Activated CD4-positive, alpha-beta T cell treated with anti-CD3 and anti-CD28 coated beads, Interleukin-2, amount 10 ng/mL, durations not matched to agents 7 days and 5 days (primary cell): ENCODE measurements at regions not wholly inside any gene's neighbourhood (a gene's known extent, or its start where the extent isn't known, plus 50 kb on each side); places are given as distances from the start of the nearest gene placed in this dataset.

ENCODE experiments used
- CTCF ChIA-PET: fragments of 350-600 bp; sonication (Branson Sonifier 250); formaldehyde crosslinking; loops from one replicate; lab custom pipeline; 2021; ENCODE audit warnings: antibody characterized with exemption; lab: Charles Lee
- POLR2A ChIA-PET: fragments of 350-600 bp; sonication (Branson Sonifier 250); formaldehyde crosslinking; loops from one replicate; lab custom pipeline; 2021; ENCODE audit warnings: antibody characterized with exemption; lab: Charles Lee
- DNase-seq: peaks from one replicate; pipeline ENCODE4 v3.0.0-alpha.2; 2020
- H3K27ac Mint-ChIP-seq: one replicate; pipeline ENCODE4 v1.8.0; 2021; ENCODE audit warnings: mild to moderate bottlenecking, moderate library complexity, mixed read lengths
- H3K27me3 Mint-ChIP-seq: one replicate; pipeline ENCODE4 v1.8.0; 2021; ENCODE audit warnings: mixed read lengths
- H3K36me3 Mint-ChIP-seq: one replicate; pipeline ENCODE4 v1.8.0; 2021; ENCODE audit warnings: low read depth, mixed read lengths
- H3K4me1 Mint-ChIP-seq: one replicate; pipeline ENCODE4 v1.8.0; 2021; ENCODE audit warnings: mixed read lengths
- H3K4me3 Mint-ChIP-seq: one replicate; pipeline ENCODE4 v1.8.0; 2021; ENCODE audit warnings: mild to moderate bottlenecking, moderate library complexity, mixed read lengths
- H3K9me3 Mint-ChIP-seq: one replicate; pipeline ENCODE4 v1.8.0; 2021; ENCODE audit warnings: mixed read lengths

DNA sequence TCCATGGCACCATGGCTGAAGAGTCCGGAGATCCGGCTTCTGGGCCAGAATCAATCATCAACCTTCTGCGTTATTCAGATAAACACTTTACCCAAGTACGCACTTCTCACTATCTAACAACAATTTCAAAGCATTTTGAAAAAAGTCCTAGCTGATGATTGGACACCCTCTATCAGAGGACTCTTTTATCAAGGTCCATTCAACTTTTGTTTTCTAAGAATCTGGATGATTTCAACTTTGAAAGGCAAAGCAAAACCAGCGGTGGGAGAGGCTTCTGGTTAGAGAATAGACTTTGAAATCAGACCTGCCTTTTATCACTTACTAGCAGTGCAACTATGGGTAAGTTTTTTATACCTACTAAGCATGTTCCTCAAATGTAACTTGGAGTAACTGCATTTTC is 293.6 kb upstream of the TNP1 start:
- no peak overlapping the region for H3K27ac Mint-ChIP-seq
- DNase-seq, result no peak
- peaks cover 9% of the 10 kb centered on the region for H3K27me3 Mint-ChIP-seq
- no peaks in the 10 kb centered on the region for H3K36me3 Mint-ChIP-seq
- no peaks in the 10 kb centered on the region for H3K9me3 Mint-ChIP-seq
- ChIA-PET CTCF (no interaction called here), POLR2A (no interaction called here)
- H3K4me3 Mint-ChIP-seq, result no peak overlapping the region
- H3K4me1 Mint-ChIP-seq, result no peaks in the 10 kb centered on the region

DNA sequence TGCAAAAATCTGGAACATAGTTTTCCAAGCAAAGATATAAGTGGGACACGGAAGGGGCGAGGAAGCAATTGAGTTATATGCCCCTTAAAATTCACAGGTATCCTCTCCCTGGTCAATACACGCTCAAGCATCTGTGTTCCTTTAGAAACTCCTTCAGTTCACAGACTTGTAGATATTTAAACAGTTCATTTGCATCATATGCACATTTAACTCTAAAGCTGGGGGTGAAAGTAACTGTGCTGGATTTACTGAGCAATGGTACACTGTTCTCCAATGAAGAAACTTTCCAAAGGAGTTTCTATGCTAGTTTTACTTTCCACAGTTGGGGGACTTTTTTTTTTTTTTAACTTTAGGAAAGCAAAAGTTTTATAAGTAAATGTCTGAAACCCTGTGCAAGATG is 293.0 kb upstream of the TNP1 start:
- ChIA-PET POLR2A (no interaction called here), CTCF (no interaction called here)
- H3K27me3 Mint-ChIP-seq, result peaks cover 4% of the 10 kb centered on the region
- DNase-seq, result no peak
- H3K4me1 Mint-ChIP-seq, result no peaks in the 10 kb centered on the region
- H3K4me3 Mint-ChIP-seq, result no peak overlapping the region
- no peak overlapping the region for H3K27ac Mint-ChIP-seq
- H3K9me3 Mint-ChIP-seq, result no peaks in the 10 kb centered on the region
- H3K36me3 Mint-ChIP-seq, result no peaks in the 10 kb centered on the region

GRCh38 chr2:217151509-217152206 is 291.8 kb upstream of the TNP1 start:
- POLR2A ChIA-PET, result no interaction called here
- H3K36me3 Mint-ChIP-seq, result no peaks in the 10 kb centered on the region

DNA sequence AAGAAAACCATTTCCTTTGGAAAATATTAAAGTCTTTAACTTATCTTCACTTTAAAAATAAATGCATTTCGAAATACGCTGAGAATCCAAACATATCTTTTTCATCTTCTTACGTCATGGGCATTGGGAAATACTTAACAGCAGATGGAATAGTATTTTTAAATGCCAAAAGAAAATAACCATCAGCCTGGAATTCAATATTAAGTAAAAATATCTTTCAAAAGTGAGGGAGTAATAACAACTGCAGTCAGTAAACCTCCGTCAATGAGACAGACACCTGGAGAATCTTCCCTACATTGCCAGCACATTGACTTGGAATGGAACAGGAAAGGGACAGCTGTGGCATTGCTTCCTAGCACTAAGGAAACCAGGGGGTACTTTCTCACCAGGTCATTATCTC is 290.4 kb upstream of the TNP1 start:
- Mint-ChIP-seq H3K4me1 (no peaks in the 10 kb centered on the region), H3K27ac (no peak overlapping the region), H3K4me3 (no peak overlapping the region), H3K9me3 (no peaks in the 10 kb centered on the region), H3K27me3 (peaks cover 3% of the 10 kb centered on the region), H3K36me3 (no peaks in the 10 kb centered on the region)
- ChIA-PET CTCF (no interaction called here), POLR2A (no interaction called here)
- no peak for DNase-seq

More at GRCh38 chr2:217151509-217152206, 291.8 kb upstream of the TNP1 start:
- Mint-ChIP-seq H3K4me1 (no peaks in the 10 kb centered on the region), H3K27me3 (peaks cover 3% of the 10 kb centered on the region), H3K4me3 (no peak overlapping the region), H3K27ac (no peak overlapping the region), H3K9me3 (no peaks in the 10 kb centered on the region)
- no peak for DNase-seq
- CTCF ChIA-PET, result no interaction called here

DNA sequence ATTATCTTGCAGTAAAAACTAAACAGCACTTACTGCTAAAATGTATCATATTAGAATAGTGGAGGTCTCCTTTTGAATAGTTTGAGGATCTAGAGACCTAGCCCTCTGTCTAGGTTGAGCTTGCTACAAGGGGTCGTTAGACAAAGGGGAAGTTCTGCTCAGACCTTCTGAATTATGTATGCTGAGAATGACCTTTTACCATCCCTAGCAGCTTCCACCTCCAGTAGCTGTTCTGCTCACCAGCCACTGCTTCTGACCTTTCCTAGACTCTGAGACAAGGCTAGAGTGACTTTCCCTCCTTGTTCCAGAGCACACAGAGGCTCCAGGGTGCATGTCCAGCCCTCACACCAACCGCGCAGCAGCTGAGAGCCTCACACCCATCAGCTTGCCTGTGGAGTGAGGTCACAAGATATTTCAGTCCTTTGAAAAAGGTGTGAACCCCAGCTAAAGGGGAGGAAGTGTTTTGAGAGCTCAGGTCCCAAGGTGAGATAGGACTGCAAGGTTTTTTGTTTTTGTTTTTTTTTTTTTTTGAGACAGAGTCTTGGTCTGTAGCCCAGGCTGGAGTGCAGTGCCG is 289.3 kb upstream of the TNP1 start:
- no peaks in the 10 kb centered on the region for H3K9me3 Mint-ChIP-seq
- H3K36me3 Mint-ChIP-seq, result no peaks in the 10 kb centered on the region
- H3K4me3 Mint-ChIP-seq, result no peak overlapping the region
- CTCF ChIA-PET, result interaction anchor here (0.5 to 0.6 kb wide), 3 partner anchors 73 to 1658 kb away, joined by 3 to 4 read pairs (median 3); no protein-coding TSS in a partner anchor
- POLR2A ChIA-PET, result no interaction called here
- H3K27me3 Mint-ChIP-seq, result peaks cover 3% of the 10 kb centered on the region
- no peak overlapping the region for H3K27ac Mint-ChIP-seq
- DNase-seq, result no peak
- H3K4me1 Mint-ChIP-seq, result no peaks in the 10 kb centered on the region

GRCh38 chr2:217147818-217148217 is 288.0 kb upstream of the TNP1 start:
- DNase-seq, result no peak
- no peaks in the 10 kb centered on the region for H3K36me3 Mint-ChIP-seq
- ChIA-PET CTCF (interaction anchor here (1.3 kb wide), 1 partner anchor 8 kb away, joined by 3 read pairs; no protein-coding TSS in a partner anchor), POLR2A (no interaction called here)
- peaks cover 1% of the 10 kb centered on the region for H3K27me3 Mint-ChIP-seq
- no peak overlapping the region for H3K4me3 Mint-ChIP-seq
- no peak overlapping the region for H3K27ac Mint-ChIP-seq
- H3K9me3 Mint-ChIP-seq, result no peaks in the 10 kb centered on the region
- H3K4me1 Mint-ChIP-seq, result no peaks in the 10 kb centered on the region

DNA sequence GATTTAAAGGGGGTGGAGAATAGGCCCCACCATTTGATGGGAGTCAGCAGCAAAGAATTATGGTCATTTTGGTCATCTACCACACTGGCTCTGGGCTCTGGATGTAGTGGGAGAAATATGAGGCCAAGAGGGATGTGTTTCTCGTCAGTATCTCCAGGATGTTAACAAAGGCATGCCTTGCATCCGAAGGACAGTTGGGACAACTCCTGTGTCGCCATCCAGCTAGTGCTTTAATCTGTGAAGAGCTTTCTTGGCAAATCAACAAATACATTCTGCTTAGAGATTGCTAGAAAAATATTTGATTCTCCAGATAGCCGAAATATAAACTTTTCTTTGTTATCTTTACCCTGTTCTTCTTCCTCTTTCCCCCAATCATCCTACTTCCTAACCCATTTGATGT is 287.1 kb upstream of the TNP1 start:
- ChIA-PET POLR2A (no interaction called here), CTCF (interaction anchor here (1.3 kb wide), 1 partner anchor 9 kb away, joined by 3 read pairs; no protein-coding TSS in a partner anchor)
- H3K27me3 Mint-ChIP-seq, result peaks cover 1% of the 10 kb centered on the region
- no peak overlapping the region for H3K27ac Mint-ChIP-seq
- H3K9me3 Mint-ChIP-seq, result peaks cover 4% of the 10 kb centered on the region
- H3K4me1 Mint-ChIP-seq, result no peaks in the 10 kb centered on the region
- no peak overlapping the region for H3K4me3 Mint-ChIP-seq
- H3K36me3 Mint-ChIP-seq, result no peaks in the 10 kb centered on the region
- no peak for DNase-seq

- H3K27me3 Mint-ChIP-seq, result peaks cover 2% of the 10 kb centered on the region
- H3K4me3 Mint-ChIP-seq, result no peak overlapping the region
- H3K9me3 Mint-ChIP-seq, result peaks cover 4% of the 10 kb centered on the region
- peak; percentile 22 for DNase-seq
- POLR2A ChIA-PET, result no interaction called here
- H3K27ac Mint-ChIP-seq, result no peak overlapping the region
- H3K4me1 Mint-ChIP-seq, result no peaks in the 10 kb centered on the region
- CTCF ChIA-PET, result no interaction called here
- no peaks in the 10 kb centered on the region for H3K36me3 Mint-ChIP-seq
Observed at GRCh38 chr2:217142649-217143266, 282.9 kb upstream of the TNP1 start.

GRCh38 chr2:217138284-217138683 is 278.4 kb upstream of the TNP1 start:
- Mint-ChIP-seq H3K27ac (no peak overlapping the region), H3K9me3 (peaks cover 10% of the 10 kb centered on the region), H3K4me1 (no peaks in the 10 kb centered on the region), H3K4me3 (no peak overlapping the region), H3K36me3 (no peaks in the 10 kb centered on the region), H3K27me3 (peaks cover 15% of the 10 kb centered on the region)
- ChIA-PET POLR2A (no interaction called here), CTCF (interaction anchor here (0.6 kb wide), 1 partner anchor 812 kb away, joined by 4 read pairs; no protein-coding TSS in a partner anchor)
- DNase-seq, result no peak

- H3K27ac Mint-ChIP-seq, result no peak overlapping the region
- POLR2A ChIA-PET, result no interaction called here
- DNase-seq, result no peak
- H3K4me3 Mint-ChIP-seq, result no peak overlapping the region
- peaks cover 16% of the 10 kb centered on the region for H3K27me3 Mint-ChIP-seq
- no peaks in the 10 kb centered on the region for H3K4me1 Mint-ChIP-seq
- H3K9me3 Mint-ChIP-seq, result no peaks in the 10 kb centered on the region
- no peaks in the 10 kb centered on the region for H3K36me3 Mint-ChIP-seq
- CTCF ChIA-PET, result interaction anchor here (0.7 to 1.2 kb wide), 3 partner anchors 11 to 546 kb away, joined by 3 to 5 read pairs (median 3); no protein-coding TSS in a partner anchor
Observed at GRCh38 chr2:217127744-217128143, 267.9 kb upstream of the TNP1 start.

- CTCF ChIA-PET, result no interaction called here
- no peak overlapping the region for H3K4me3 Mint-ChIP-seq
Observed at GRCh38 chr2:217125014-217125413, 265.1 kb upstream of the TNP1 start.

DNA sequence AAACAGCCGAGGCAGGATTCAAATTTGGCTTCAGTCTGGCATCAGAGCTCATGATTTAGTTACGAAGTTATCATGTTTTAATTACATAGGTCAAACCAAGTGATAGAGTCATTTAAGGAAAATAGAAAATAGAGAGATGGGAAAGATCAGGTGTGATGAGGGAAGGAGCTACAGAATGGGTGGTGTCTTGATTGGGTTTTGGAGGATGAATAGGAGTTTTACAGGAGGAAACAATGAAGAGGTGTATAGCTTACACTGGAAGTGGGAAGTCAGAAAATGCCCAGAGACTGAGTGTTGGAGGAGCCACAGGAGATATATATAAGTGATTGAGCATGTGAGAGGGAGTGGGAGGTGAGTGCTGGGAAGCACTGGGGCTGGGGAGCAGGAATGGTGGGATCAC is 264.2 kb upstream of the TNP1 start:
- CTCF ChIA-PET, result no interaction called here
- no peaks in the 10 kb centered on the region for H3K9me3 Mint-ChIP-seq
- no peak overlapping the region for H3K27ac Mint-ChIP-seq
- no peak overlapping the region for H3K4me3 Mint-ChIP-seq
- DNase-seq, result no peak
- H3K36me3 Mint-ChIP-seq, result no peaks in the 10 kb centered on the region
- peaks cover 11% of the 10 kb centered on the region for H3K27me3 Mint-ChIP-seq
- no peaks in the 10 kb centered on the region for H3K4me1 Mint-ChIP-seq
- POLR2A ChIA-PET, result no interaction called here

More at GRCh38 chr2:217125014-217125413, 265.1 kb upstream of the TNP1 start:
- DNase-seq, result no peak
- no peaks in the 10 kb centered on the region for H3K36me3 Mint-ChIP-seq
- no peaks in the 10 kb centered on the region for H3K9me3 Mint-ChIP-seq
- no peaks in the 10 kb centered on the region for H3K4me1 Mint-ChIP-seq
- POLR2A ChIA-PET, result interaction anchor here (0.6 kb wide), 1 partner anchor 55 kb away, joined by 4 read pairs; no protein-coding TSS in a partner anchor
- H3K27ac Mint-ChIP-seq, result no peak overlapping the region
- H3K27me3 Mint-ChIP-seq, result peaks cover 11% of the 10 kb centered on the region

- peaks cover 5% of the 10 kb centered on the region for H3K4me1 Mint-ChIP-seq
- no peaks in the 10 kb centered on the region for H3K36me3 Mint-ChIP-seq
- no peak overlapping the region for H3K27ac Mint-ChIP-seq
- peaks cover 10% of the 10 kb centered on the region for H3K27me3 Mint-ChIP-seq
- POLR2A ChIA-PET, result no interaction called here
- CTCF ChIA-PET, result no interaction called here
- no peak overlapping the region for H3K4me3 Mint-ChIP-seq
- H3K9me3 Mint-ChIP-seq, result no peaks in the 10 kb centered on the region
- no peak for DNase-seq
Observed at GRCh38 chr2:217121565-217121964, 261.7 kb upstream of the TNP1 start.
